ENCODE measurements at regions not wholly inside any gene's neighbourhood (a gene's known extent, or its start where the extent isn't known, plus 50 kb on each side); places are given as distances from the start of the nearest gene placed in this dataset.

DNA sequence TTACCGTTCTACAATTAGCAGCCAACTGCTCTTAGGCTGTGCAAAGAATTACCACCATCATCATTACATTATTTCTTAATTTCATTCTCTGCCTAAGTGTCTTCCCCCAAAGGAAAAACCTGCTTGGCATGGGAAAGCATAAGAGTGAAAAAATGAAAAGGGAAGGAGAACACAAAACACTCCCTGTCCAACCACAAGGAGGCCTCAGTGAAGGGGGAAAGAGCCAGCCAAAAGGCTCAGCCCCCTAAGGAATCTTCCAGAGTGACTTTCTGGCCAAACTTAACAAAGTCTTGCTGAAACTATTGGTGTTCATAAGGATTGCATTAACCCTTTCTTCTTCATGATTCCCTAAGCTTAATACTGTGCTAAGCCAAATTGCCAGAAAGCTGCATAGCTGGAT, 287.4 kb downstream of the SMARCA1 start:
- dilution Hi-C loops (cut with MboI; ENCODE audit: extremely low pct_ligation_motif_present, low sequenced_read_pairs), result no loop called here
- no peak for FAIRE-seq

DNA sequence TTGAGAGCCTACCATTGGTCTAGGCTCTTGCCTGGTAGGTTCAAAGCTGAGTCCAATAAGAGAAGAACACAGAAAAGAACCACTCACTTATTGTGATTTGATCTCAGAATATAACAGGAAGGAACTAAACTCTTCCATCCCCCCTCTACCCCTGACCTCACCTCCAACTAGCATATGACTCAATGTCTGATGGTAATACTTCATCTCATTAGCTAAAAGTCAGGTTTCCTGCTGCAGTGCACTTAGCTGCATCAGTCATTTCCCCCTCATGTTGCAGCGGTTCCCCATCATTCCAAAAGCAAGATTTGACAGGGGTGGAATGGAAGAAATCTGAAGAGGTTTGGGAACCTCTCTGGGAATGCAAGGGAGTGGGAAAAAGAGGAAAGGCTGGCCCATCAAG, 289.5 kb downstream of the SMARCA1 start:
- Histone ChIP-seq H3K4me1 (ENCODE audit: control insufficient read depth, extremely low read depth, insufficient read depth, low read length) (no peaks in the 10 kb centered on the region), H3K9me3 (ENCODE audit: control insufficient read depth, low read depth, low read length) (no peaks in the 10 kb centered on the region), H3K4me2 (ENCODE audit: control insufficient read depth, extremely low read depth, insufficient read depth, low read depth, low read length) (no peak overlapping the region), H3K36me3 (ENCODE audit: control insufficient read depth in 2 of 2, extremely low read depth in 1 of 2, insufficient read depth in 2 of 2, low read length in 2 of 2) (no peaks in the 10 kb centered on the region), H3K27ac (ENCODE audit: control insufficient read depth, insufficient read depth, low read length) (no peak overlapping the region), H3K27me3 (ENCODE audit: control insufficient read depth, extremely low read depth, insufficient read depth, low read length) (no peaks in the 10 kb centered on the region), H2AFZ (ENCODE audit: control insufficient read depth, low read length) (no peak overlapping the region), H3K79me2 (ENCODE audit: control insufficient read depth, insufficient read depth, low read length) (no peaks in the 10 kb centered on the region), H3K9me1 (ENCODE audit: control insufficient read depth, extremely low read depth, insufficient read depth, low read length) (no peaks in the 10 kb centered on the region), H3K4me3 (ENCODE audit: control insufficient read depth in 2 of 3, extremely low read depth in 1 of 3, insufficient read depth in 2 of 3, low read depth in 1 of 3, low read length in 3 of 3) (no peak overlapping the region), H4K20me1 (ENCODE audit: control insufficient read depth, extremely low read depth, insufficient read depth, low read length) (no peaks in the 10 kb centered on the region), H3K9ac (ENCODE audit: control insufficient read depth, extremely low read depth, insufficient read depth, low read length) (no peak overlapping the region)
- dilution Hi-C loops (cut with MboI; ENCODE audit: extremely low pct_ligation_motif_present, low sequenced_read_pairs), result no loop called here
- TF ChIP-seq EZH2 (IDR thresholded peaks at IDR 0.05; ENCODE audit: low read length) (no peak), CTCF (optimal IDR thresholded peaks at IDR 0.05 in 1 of 3, IDR thresholded peaks at IDR 0.05 in 1 of 3, conservative IDR thresholded peaks at IDR 0.05 in 1 of 3; ENCODE audit: extremely low read depth in 1 of 3, insufficient read depth in 2 of 3, low read length in 3 of 3) (no peak)
- no peak for FAIRE-seq
- no peak for DNase-seq (ENCODE audit: low read depth, low spot score)

More for the DNA sequence above, 287.4 kb downstream of the SMARCA1 start:
- TF ChIP-seq CTCF (optimal IDR thresholded peaks at IDR 0.05 in 1 of 3, IDR thresholded peaks at IDR 0.05 in 1 of 3, conservative IDR thresholded peaks at IDR 0.05 in 1 of 3; ENCODE audit: extremely low read depth in 1 of 3, insufficient read depth in 2 of 3, low read length in 3 of 3) (no peak), EZH2 (IDR thresholded peaks at IDR 0.05; ENCODE audit: low read length) (no peak)
- Histone ChIP-seq H3K4me2 (ENCODE audit: control insufficient read depth, extremely low read depth, insufficient read depth, low read depth, low read length) (no peak overlapping the region), H3K36me3 (ENCODE audit: control insufficient read depth in 2 of 2, extremely low read depth in 1 of 2, insufficient read depth in 2 of 2, low read length in 2 of 2) (no peaks in the 10 kb centered on the region), H3K9me1 (ENCODE audit: control insufficient read depth, extremely low read depth, insufficient read depth, low read length) (no peaks in the 10 kb centered on the region), H3K4me1 (ENCODE audit: control insufficient read depth, extremely low read depth, insufficient read depth, low read length) (no peaks in the 10 kb centered on the region), H2AFZ (ENCODE audit: control insufficient read depth, low read length) (no peak overlapping the region), H3K27me3 (ENCODE audit: control insufficient read depth, extremely low read depth, insufficient read depth, low read length) (no peaks in the 10 kb centered on the region), H3K4me3 (ENCODE audit: control insufficient read depth in 2 of 3, extremely low read depth in 1 of 3, insufficient read depth in 2 of 3, low read depth in 1 of 3, low read length in 3 of 3) (no peak overlapping the region), H3K9me3 (ENCODE audit: control insufficient read depth, low read depth, low read length) (no peaks in the 10 kb centered on the region), H3K79me2 (ENCODE audit: control insufficient read depth, insufficient read depth, low read length) (no peaks in the 10 kb centered on the region), H3K27ac (ENCODE audit: control insufficient read depth, insufficient read depth, low read length) (no peak overlapping the region), H3K9ac (ENCODE audit: control insufficient read depth, extremely low read depth, insufficient read depth, low read length) (no peak overlapping the region), H4K20me1 (ENCODE audit: control insufficient read depth, extremely low read depth, insufficient read depth, low read length) (no peaks in the 10 kb centered on the region)
- DNase-seq (ENCODE audit: low read depth, low spot score), result no peak

All from keratinocyte (primary cell).